ENCODE measurements at regions not wholly inside any gene's neighbourhood (a gene's known extent, or its start where the extent isn't known, plus 50 kb on each side); places are given as distances from the start of the nearest gene placed in this dataset.

DNA sequence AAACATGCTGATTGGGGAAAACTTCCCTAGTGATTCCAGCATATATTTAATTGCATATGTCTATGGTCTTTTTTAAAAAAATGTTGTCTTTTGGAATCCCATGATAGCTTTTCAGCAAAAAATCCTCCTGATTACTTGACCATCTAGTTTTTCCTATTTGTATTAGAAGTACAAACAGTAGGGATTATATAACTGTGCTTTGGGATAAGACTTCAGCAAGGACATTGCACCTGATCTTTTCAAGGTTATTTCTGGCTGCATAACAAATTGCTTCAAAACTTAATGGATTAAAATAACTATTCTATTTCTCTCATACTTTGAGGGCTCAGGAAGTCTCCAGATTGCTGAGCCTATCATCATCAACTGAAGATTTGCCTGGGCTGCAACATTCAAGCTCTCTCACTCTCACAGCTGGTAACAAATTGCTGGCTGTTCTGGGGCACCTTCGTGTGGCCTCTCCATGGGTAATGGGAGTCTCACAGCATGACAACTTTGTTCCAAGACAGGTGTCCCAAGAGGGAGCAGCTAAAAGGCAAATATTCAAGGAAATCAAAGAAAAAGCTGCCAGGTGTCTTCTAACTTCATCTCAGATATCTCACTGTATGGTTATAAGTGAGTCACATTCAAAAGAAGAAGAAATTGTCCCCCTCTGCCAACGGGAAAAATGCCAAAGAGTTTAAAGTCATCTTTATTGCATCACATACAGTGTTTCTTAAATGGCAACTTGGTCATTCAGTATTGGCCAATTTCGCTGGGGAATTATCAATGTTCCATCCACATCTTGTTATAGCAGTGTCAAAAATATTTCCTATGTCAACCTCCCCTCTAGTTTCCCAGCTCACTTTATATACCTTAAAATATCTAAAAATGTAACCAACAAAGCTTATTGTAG, 644.5 kb upstream of the GRM7 start:
- Histone ChIP-seq H2AFZ (ENCODE audit: low read length) (no peak overlapping the region), H3K9ac (ENCODE audit: insufficient read depth, low read depth, low read length) (no peak overlapping the region), H3K4me3 (replicated peaks in 1 of 3; ENCODE audit: insufficient read depth in 1 of 3, low read depth in 2 of 3, low read length in 3 of 3) (no peak overlapping the region), H4K20me1 (ENCODE audit: insufficient read depth, low read length) (no peaks in the 10 kb centered on the region), H3K27me3 (ENCODE audit: control insufficient read depth in 1 of 2, insufficient read depth in 2 of 2, low read length in 2 of 2) (no peaks in the 10 kb centered on the region), H3K79me2 (ENCODE audit: insufficient read depth, low read length) (no peaks in the 10 kb centered on the region), H3K4me1 (ENCODE audit: insufficient read depth, low read length) (no peaks in the 10 kb centered on the region), H3K36me3 (replicated peaks in 1 of 2; ENCODE audit: control insufficient read depth in 1 of 2, insufficient read depth in 2 of 2, low read length in 2 of 2) (no peaks in the 10 kb centered on the region), H3K27ac (ENCODE audit: extremely low read length, insufficient read depth, low read length) (no peak overlapping the region), H3K4me2 (ENCODE audit: low read depth, low read length) (no peak overlapping the region), H3K9me3 (ENCODE audit: low read length) (peaks cover 68% of the 10 kb centered on the region)
- CTCF ChIA-PET (ENCODE audit: low intra/inter-chr PET ratio, low total read pairs), result no interaction called here
- DNase-seq (ENCODE audit: low spot score) (no peak), FAIRE-seq (no peak), ATAC-seq (no peak)
- in situ Hi-C loops (cut with HindIII; ENCODE audit: extremely low pct_ligation_motif_present, low pct_unique_long_range_greater_than_20kb), result no loop called here
- POLR2A ChIA-PET, result no interaction called here
- intact Hi-C loops (cut with micrococcal nuclease; ENCODE audit: unreplicated experiment), result no loop called here
- no peak for TF ChIP-seq ZNF530 (CRISPR knock-in tag; IDR thresholded peaks at IDR 0.05; ENCODE audit: low read depth)
- TF ChIP-seq, protein P1, sequence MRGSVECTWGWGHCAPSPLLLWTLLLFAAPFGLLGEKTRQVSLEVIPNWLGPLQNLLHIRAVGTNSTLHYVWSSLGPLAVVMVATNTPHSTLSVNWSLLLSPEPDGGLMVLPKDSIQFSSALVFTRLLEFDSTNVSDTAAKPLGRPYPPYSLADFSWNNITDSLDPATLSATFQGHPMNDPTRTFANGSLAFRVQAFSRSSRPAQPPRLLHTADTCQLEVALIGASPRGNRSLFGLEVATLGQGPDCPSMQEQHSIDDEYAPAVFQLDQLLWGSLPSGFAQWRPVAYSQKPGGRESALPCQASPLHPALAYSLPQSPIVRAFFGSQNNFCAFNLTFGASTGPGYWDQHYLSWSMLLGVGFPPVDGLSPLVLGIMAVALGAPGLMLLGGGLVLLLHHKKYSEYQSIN (CRISPR knock-in tag; IDR thresholded peaks at IDR 0.05; ENCODE audit: borderline replicate concordance), result no peak
- TF ChIP-seq PPARG (CRISPR knock-in tag; conservative IDR thresholded peaks at IDR 0.05), result no peak
- no peak for TF ChIP-seq TFDP1 (CRISPR knock-in tag; IDR thresholded peaks at IDR 0.05; ENCODE audit: borderline replicate concordance)
- no peak for TF ChIP-seq ZNF256 (CRISPR knock-in tag; conservative IDR thresholded peaks at IDR 0.05)
- no peak for TF ChIP-seq FOXA3 (CRISPR knock-in tag; IDR thresholded peaks at IDR 0.05)
- TF ChIP-seq ZNF136 (CRISPR knock-in tag; IDR thresholded peaks at IDR 0.05; ENCODE audit: low read depth), result no peak
- no TSS peak for BruUV-seq (replicated peaks)
- WGBS (ENCODE audit: low lambda C conversion rate), result 12% methylated on average over 3 of the region's 3 CpGs
